ENCODE measurements at regions not wholly inside any gene's neighbourhood (a gene's known extent, or its start where the extent isn't known, plus 50 kb on each side); places are given as distances from the start of the nearest gene placed in this dataset.

- H3K9me2 ChIP-seq (replicated peaks; ENCODE audit: insufficient read depth, low read length): no peaks in the 10 kb centered on the region
- DNase-seq: no peak
- no peak overlapping the region for H2AFZ ChIP-seq (ENCODE audit: low read length)
- no peaks in the 10 kb centered on the region for H3K79me2 ChIP-seq (ENCODE audit: low read length)
- no peaks in the 10 kb centered on the region for H3K27me3 ChIP-seq (replicated peaks; ENCODE audit: insufficient read depth, low read length)
- no peak overlapping the region for H3K4me3 ChIP-seq (ENCODE audit: low read length)
- no peaks in the 10 kb centered on the region for H4K20me1 ChIP-seq (ENCODE audit: insufficient read depth, low read length)
- H3K36me3 ChIP-seq (replicated peaks; ENCODE audit: insufficient read depth, low read length): no peaks in the 10 kb centered on the region
- H3F3A ChIP-seq (ENCODE audit: insufficient read depth, low read length): no peaks in the 10 kb centered on the region
- no peak overlapping the region for H3K27ac ChIP-seq (ENCODE audit: low read length)
- no peaks in the 10 kb centered on the region for H3K9me3 ChIP-seq (replicated peaks; ENCODE audit: insufficient read depth, low read length)
- H3K9ac ChIP-seq (ENCODE audit: low read length): no peak overlapping the region
- no peaks in the 10 kb centered on the region for H3K4me1 ChIP-seq (ENCODE audit: low read length)
- H3K4me2 ChIP-seq (ENCODE audit: low read depth, low read length): no peak overlapping the region
- TF ChIP-seq EZH2 (optimal IDR thresholded peaks at IDR 0.05; ENCODE audit: low read depth, low read length): no peak
- TF ChIP-seq EZH2phosphoT487 (IDR thresholded peaks at IDR 0.05; ENCODE audit: low read length): no peak
- no peak for TF ChIP-seq CTCF (IDR thresholded peaks at IDR 0.05; ENCODE audit: low read length)
Observed at GRCh38 chr5:33281431-33281843, 159.3 kb upstream of the TARS1 start.

DNA sequence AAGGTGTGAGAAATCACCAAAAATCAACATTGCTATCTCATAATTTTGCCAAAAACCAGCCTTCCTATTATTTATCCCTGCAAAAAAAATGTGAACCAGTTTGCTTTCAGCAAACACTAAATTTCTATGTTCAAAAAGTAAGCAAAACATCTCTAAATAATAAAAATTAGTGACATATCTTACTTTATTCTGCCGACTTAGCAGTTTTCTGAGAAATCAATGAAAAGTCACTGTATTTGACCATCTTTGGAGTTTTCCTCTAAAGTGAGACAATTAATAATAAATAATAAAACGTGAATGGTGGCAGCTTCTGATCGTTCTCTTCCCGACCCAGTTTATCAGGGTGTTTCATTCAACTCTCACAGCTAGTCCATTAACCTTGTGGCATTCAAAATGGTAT is 158.6 kb upstream of the TARS1 start:
- DNase-seq: no peak
- H3K9me3 ChIP-seq (replicated peaks; ENCODE audit: insufficient read depth, low read length): no peaks in the 10 kb centered on the region

DNA sequence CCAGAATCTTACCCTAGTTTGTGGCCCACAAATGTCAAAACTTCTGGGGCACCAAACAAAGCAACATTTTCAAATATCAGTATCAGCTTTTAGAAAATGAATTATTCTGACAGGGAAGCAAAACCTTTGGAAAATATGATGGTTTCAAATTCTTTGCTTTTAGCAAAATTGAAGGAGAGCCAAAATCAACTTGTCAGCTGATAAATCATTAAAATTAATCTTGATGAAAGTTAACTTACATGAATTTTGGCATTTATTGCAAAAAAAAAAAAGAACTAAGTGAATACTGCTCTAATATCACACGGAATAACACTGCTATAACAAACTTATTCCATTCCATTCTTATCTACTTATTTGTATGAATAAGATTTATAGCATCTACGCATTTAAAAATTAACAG is 158.1 kb upstream of the TARS1 start:
- H3K4me1 ChIP-seq (ENCODE audit: low read length): no peaks in the 10 kb centered on the region
- H3K27ac ChIP-seq (ENCODE audit: low read length): no peak overlapping the region
- H3K9ac ChIP-seq (ENCODE audit: low read length): no peak overlapping the region
- no peaks in the 10 kb centered on the region for H4K20me1 ChIP-seq (ENCODE audit: insufficient read depth, low read length)
- no peak overlapping the region for H3K4me3 ChIP-seq (ENCODE audit: low read length)
- no peaks in the 10 kb centered on the region for H3K9me2 ChIP-seq (replicated peaks; ENCODE audit: insufficient read depth, low read length)
- DNase-seq: no peak
- H3K4me2 ChIP-seq (ENCODE audit: low read depth, low read length): no peak overlapping the region
- H3K27me3 ChIP-seq (replicated peaks; ENCODE audit: insufficient read depth, low read length): no peaks in the 10 kb centered on the region
- H3K79me2 ChIP-seq (ENCODE audit: low read length): no peaks in the 10 kb centered on the region
- no peak for TF ChIP-seq EZH2phosphoT487 (IDR thresholded peaks at IDR 0.05; ENCODE audit: low read length)
- no peak for TF ChIP-seq CTCF (IDR thresholded peaks at IDR 0.05; ENCODE audit: low read length)
- no peak for TF ChIP-seq EZH2 (optimal IDR thresholded peaks at IDR 0.05; ENCODE audit: low read depth, low read length)
- no peaks in the 10 kb centered on the region for H3K36me3 ChIP-seq (replicated peaks; ENCODE audit: insufficient read depth, low read length)
- no peak overlapping the region for H2AFZ ChIP-seq (ENCODE audit: low read length)
- no peaks in the 10 kb centered on the region for H3K9me3 ChIP-seq (replicated peaks; ENCODE audit: insufficient read depth, low read length)
- no peaks in the 10 kb centered on the region for H3F3A ChIP-seq (ENCODE audit: insufficient read depth, low read length)

More for the DNA sequence above, 158.6 kb upstream of the TARS1 start:
- Histone ChIP-seq H3K36me3 (replicated peaks; ENCODE audit: insufficient read depth, low read length) (no peaks in the 10 kb centered on the region), H3F3A (ENCODE audit: insufficient read depth, low read length) (no peaks in the 10 kb centered on the region), H2AFZ (ENCODE audit: low read length) (no peak overlapping the region), H3K4me3 (ENCODE audit: low read length) (no peak overlapping the region), H3K27ac (ENCODE audit: low read length) (no peak overlapping the region), H4K20me1 (ENCODE audit: insufficient read depth, low read length) (no peaks in the 10 kb centered on the region), H3K4me2 (ENCODE audit: low read depth, low read length) (no peak overlapping the region), H3K27me3 (replicated peaks; ENCODE audit: insufficient read depth, low read length) (no peaks in the 10 kb centered on the region), H3K79me2 (ENCODE audit: low read length) (no peaks in the 10 kb centered on the region), H3K9me2 (replicated peaks; ENCODE audit: insufficient read depth, low read length) (no peaks in the 10 kb centered on the region), H3K9ac (ENCODE audit: low read length) (no peak overlapping the region), H3K4me1 (ENCODE audit: low read length) (no peaks in the 10 kb centered on the region)
- TF ChIP-seq CTCF (IDR thresholded peaks at IDR 0.05; ENCODE audit: low read length) (no peak), EZH2phosphoT487 (IDR thresholded peaks at IDR 0.05; ENCODE audit: low read length) (no peak), EZH2 (optimal IDR thresholded peaks at IDR 0.05; ENCODE audit: low read depth, low read length) (no peak)
